Fibroblast of lung (primary cell): ENCODE measurements at regions not wholly inside any gene's neighbourhood (a gene's known extent, or its start where the extent isn't known, plus 50 kb on each side); places are given as distances from the start of the nearest gene placed in this dataset.
"Not testable (repeated sequence)": the region's sequence is repeated elsewhere in the genome, so short reads cannot be mapped to it uniquely, and the experiment has no call there.

Source experiments
- DNase-seq, 2 donors: peaks; one replicate each; pipeline versions ENCODE4 v3.0.0 to v3.0.0-alpha.2; 2010; ENCODE audit warnings: low read depth in 2 of 2
- H2AFZ ChIP-seq: 2 replicates; pipeline ENCODE4 v1.5.1; 2012; ENCODE audit warnings: low read length, control low read depth, inconsistent platforms
- H3K27ac ChIP-seq: 2 replicates; pipeline ENCODE4 v1.5.1; 2011; ENCODE audit warnings: low read length, control low read depth; ENCODE audit not compliant: insufficient read depth
- H3K27me3 ChIP-seq: 2 replicates; pipeline ENCODE4 v1.5.1; 2011; ENCODE audit warnings: mild to moderate bottlenecking, low read length; ENCODE audit not compliant: control insufficient read depth, insufficient read depth
- H3K36me3 ChIP-seq: 2 replicates; pipeline ENCODE4 v1.5.1; 2011; ENCODE audit warnings: low read length; ENCODE audit not compliant: control insufficient read depth, insufficient read depth
- H3K4me1 ChIP-seq: 2 replicates; pipeline ENCODE4 v1.5.1; 2011; ENCODE audit warnings: low read length; ENCODE audit not compliant: control insufficient read depth, insufficient read depth; ENCODE audit errors: extremely low read depth
- H3K4me2 ChIP-seq: 2 replicates; pipeline ENCODE4 v1.5.1; 2011; ENCODE audit warnings: low read length, control low read depth; ENCODE audit not compliant: insufficient read depth; ENCODE audit errors: extremely low read depth
- H3K4me3 ChIP-seq, 4 experiments: fragments of 200-600 bp in 1 of 4; sonication (generic) in 1 of 4; replicated peaks in 1 of 4; 2 replicates each; pipeline ENCODE4 v1.5.1; 2011 to 2016; ENCODE audit warnings: low read length in 4 of 4, low read depth in 3 of 4, mild to moderate bottlenecking in 3 of 4, control low read depth in 2 of 4, inconsistent platforms in 1 of 4, mixed read lengths in 1 of 4; ENCODE audit not compliant: insufficient read depth in 1 of 4; ENCODE audit errors: control extremely low read depth in 1 of 4
- H3K79me2 ChIP-seq: 2 replicates; pipeline ENCODE4 v1.5.1; 2012; ENCODE audit warnings: mild to moderate bottlenecking, low read length, inconsistent platforms; ENCODE audit not compliant: control insufficient read depth, insufficient read depth
- H3K9ac ChIP-seq: 2 replicates; pipeline ENCODE4 v1.5.1; 2011; ENCODE audit warnings: mild to moderate bottlenecking, low read length, control low read depth; ENCODE audit not compliant: insufficient read depth
- H3K9me3 ChIP-seq: 2 replicates; pipeline ENCODE4 v1.5.1; 2012; ENCODE audit warnings: low read depth, low read length; ENCODE audit not compliant: control insufficient read depth, insufficient read depth
- H4K20me1 ChIP-seq: 2 replicates; pipeline ENCODE4 v1.5.1; 2011; ENCODE audit warnings: low read length; ENCODE audit not compliant: control insufficient read depth, insufficient read depth; ENCODE audit errors: extremely low read depth
- CTCF ChIP-seq, 2 donors: IDR thresholded peaks in 1 of 2; conservative IDR thresholded peaks in 1 of 2; 1 replicate in 1 of 2; 2 replicates in 1 of 2; pipeline ENCODE4 v1.5.1; 2011 to 2012; ENCODE audit warnings: low read length in 2 of 2, control low read depth in 1 of 2, inconsistent platforms in 1 of 2, low read depth in 1 of 2, mild to moderate bottlenecking in 1 of 2
- EZH2 ChIP-seq: IDR thresholded peaks from 2 replicates; pipeline ENCODE4 v1.5.1; 2012; ENCODE audit warnings: low read length, control low read depth, mild to moderate bottlenecking; ENCODE audit errors: missing control alignments

GRCh38 chr1:99507906-99508732, 137.8 kb upstream of the PALMD start:
- Histone ChIP-seq H3K9ac (no peak overlapping the region), H3K4me2 (no peak overlapping the region), H3K4me1 (no peaks in the 10 kb centered on the region), H3K27ac (no peak overlapping the region), H3K79me2 (no peaks in the 10 kb centered on the region), H4K20me1 (no peaks in the 10 kb centered on the region), H2AFZ (no peak overlapping the region), H3K4me3 (no peak overlapping the region), H3K27me3 (no peaks in the 10 kb centered on the region), H3K9me3 (no peaks in the 10 kb centered on the region), H3K36me3 (no peaks in the 10 kb centered on the region)
- no peak for DNase-seq
- no peak for TF ChIP-seq CTCF (conservative IDR thresholded peaks at IDR 0.05 in 1 of 2, IDR thresholded peaks at IDR 0.05 in 1 of 2; ENCODE audit: low read depth in 1 of 2, low read length in 2 of 2)
- TF ChIP-seq EZH2 = no peak

- H3K27me3 ChIP-seq, DNase-seq, H3K79me2 ChIP-seq, H3K4me1 ChIP-seq, H3K27ac ChIP-seq, H3K36me3 ChIP-seq, H3K9me3 ChIP-seq, H2AFZ ChIP-seq, H3K4me3 ChIP-seq, H4K20me1 ChIP-seq, H3K9ac ChIP-seq, H3K4me2 ChIP-seq: not testable (repeated sequence)
Observed at GRCh38 chr1:99508733-99509445, 137.0 kb upstream of the PALMD start.

- H3K4me3 ChIP-seq, H3K4me2 ChIP-seq, H3K36me3 ChIP-seq, H3K9me3 ChIP-seq, H4K20me1 ChIP-seq, H3K4me1 ChIP-seq, H3K27me3 ChIP-seq, H3K9ac ChIP-seq, DNase-seq, H3K79me2 ChIP-seq, H3K27ac ChIP-seq, H2AFZ ChIP-seq: not testable (repeated sequence)
Observed at GRCh38 chr1:99514823-99515552, 130.9 kb upstream of the PALMD start.
